Suprapubic skin (tissue), 4 donors: ENCODE measurements at regions not wholly inside any gene's neighbourhood (a gene's known extent, or its start where the extent isn't known, plus 50 kb on each side); places are given as distances from the start of the nearest gene placed in this dataset.

ENCODE experiments used
- CTCF ChIP-seq, 2 donors: fragments of 200-600 bp in 1 of 2; fragments of 450-650 bp in 1 of 2; sonication (generic) in 1 of 2; IDR thresholded peaks; one replicate each; pipeline ENCODE4 v1.5.1; 2016 to 2019; ENCODE audit warnings: antibody characterized with exemption in 2 of 2, mild to moderate bottlenecking in 1 of 2, moderate library complexity in 1 of 2
- EP300 ChIP-seq: sonication (generic); formaldehyde crosslinking; IDR thresholded peaks from one replicate; pipeline ENCODE4 v1.6.1; 2017; ENCODE audit warnings: antibody characterized with exemption
- POLR2A ChIP-seq, 2 donors: fragments of 450-650 bp; IDR thresholded peaks; one replicate each; pipeline ENCODE4 v1.6.1; 2017; ENCODE audit warnings: antibody characterized with exemption in 2 of 2, mild to moderate bottlenecking in 2 of 2, moderate library complexity in 2 of 2
- POLR2AphosphoS5 ChIP-seq, 3 donors: sonication (generic); formaldehyde crosslinking; IDR thresholded peaks; one replicate each; pipeline ENCODE4 v1.6.1; 2017; ENCODE audit warnings: antibody characterized with exemption in 3 of 3

DNA sequence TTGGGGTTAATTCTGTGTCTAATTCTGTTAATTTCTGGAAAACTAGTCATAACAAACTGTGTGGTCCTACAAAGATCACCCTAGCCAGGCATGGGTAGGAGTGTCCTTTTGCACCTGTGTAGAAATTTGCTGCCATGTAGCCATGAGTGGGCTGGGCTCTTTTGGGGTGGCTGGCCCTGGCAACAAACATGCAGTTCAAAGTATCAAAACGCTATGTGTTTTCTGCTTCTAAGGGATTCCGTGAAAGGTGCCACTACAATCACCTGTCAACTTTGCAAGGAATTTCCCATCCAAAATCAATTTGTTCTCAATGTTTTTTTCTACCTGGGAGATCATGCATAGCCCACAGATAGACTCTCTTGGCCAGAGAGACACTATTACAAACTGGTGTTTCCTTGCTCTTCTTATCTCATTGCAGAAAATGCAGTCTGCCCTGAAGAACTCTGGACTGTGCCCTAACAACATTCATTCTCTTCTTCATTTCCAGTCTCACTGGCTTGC lies 537.7 kb upstream of the ID2 start:
- no peak for TF ChIP-seq POLR2A (IDR thresholded peaks at IDR 0.05)
- no peak for TF ChIP-seq CTCF (IDR thresholded peaks at IDR 0.05)
- TF ChIP-seq EP300 = no peak
- no peak for TF ChIP-seq POLR2AphosphoS5 (IDR thresholded peaks at IDR 0.05)
